GM19395 (cell line): ENCODE measurements at regions not wholly inside any gene's neighbourhood (a gene's known extent, or its start where the extent isn't known, plus 50 kb on each side); places are given as distances from the start of the nearest gene placed in this dataset.
A peak's percentile ranks its signal among the peaks of the same experiment; 100 is the strongest.

Experiments used
- ATAC-seq: cut with Tn5 transposase; IDR thresholded peaks from one replicate; pipeline ENCODE4 v1.9.1; 2021; ENCODE audit warnings: mild to moderate bottlenecking, moderate library complexity; ENCODE audit not compliant: unreplicated experiment

DNA sequence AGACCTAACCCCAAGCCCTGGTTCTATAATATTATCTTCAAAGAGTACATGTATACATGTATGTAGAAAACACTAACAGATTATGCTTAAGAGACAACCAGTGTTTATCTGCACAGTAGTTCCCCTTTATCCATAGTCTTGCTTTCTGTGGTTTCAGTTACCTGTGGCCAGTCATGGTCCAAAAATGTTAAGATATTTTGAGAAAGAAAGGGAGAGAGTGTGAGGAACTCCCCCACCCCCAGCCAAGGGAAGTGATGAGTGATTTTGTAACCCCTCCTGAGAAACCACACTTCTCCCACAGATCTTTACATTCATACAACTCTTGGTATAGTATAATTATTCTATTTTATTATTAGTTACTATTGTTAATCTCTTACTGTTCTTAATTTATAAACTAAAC lies 77.3 kb upstream of the CNTN1 start:
- peak; percentile 59 for ATAC-seq

DNA sequence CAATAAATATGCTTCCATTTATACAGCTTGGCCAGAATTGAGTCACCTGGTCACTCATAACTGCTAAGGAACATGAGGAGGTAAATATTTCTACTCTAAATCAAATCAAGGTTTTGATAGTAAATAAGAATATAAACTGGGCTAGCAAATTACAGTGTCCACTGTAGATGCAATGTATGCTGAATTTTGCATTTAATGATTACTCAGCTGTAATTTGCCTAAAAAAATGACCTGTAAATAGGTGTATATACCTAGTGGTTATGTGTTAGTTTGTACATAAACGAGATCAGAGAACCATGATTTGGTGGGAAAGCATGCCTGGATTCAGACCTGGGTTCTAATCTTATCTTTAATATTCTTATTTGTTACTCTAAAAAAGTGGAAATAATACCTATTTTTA lies 76.6 kb upstream of the CNTN1 start:
- ATAC-seq = no peak

DNA sequence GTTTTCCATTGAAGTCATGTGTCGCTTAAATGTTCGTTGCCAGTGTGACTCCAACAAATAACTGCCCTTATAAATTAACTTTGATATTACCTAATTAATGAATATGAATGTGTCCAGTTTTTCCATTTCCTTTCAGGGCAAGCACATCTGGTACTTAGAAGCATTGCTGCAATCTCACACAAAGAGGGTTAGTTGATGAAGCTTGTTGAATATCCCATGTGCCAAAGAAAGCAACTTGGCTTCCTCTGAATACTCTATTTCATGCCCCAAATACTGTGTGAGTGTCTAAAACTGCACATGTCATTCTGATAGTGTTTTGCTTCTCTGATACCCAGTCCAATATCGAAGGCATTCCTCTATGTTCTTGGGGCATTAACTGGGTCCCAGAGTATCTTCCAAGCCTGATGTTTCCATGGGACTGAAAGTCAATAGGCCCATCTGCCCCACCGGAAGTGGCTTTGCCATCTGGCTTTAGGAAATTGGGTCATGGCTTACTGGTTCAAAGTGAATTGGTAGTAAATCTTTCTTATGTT lies 75.8 kb upstream of the CNTN1 start:
- ATAC-seq = no peak

- no peak for ATAC-seq
Observed at GRCh38 chr12:40618636-40619035, 73.6 kb upstream of the CNTN1 start.

DNA sequence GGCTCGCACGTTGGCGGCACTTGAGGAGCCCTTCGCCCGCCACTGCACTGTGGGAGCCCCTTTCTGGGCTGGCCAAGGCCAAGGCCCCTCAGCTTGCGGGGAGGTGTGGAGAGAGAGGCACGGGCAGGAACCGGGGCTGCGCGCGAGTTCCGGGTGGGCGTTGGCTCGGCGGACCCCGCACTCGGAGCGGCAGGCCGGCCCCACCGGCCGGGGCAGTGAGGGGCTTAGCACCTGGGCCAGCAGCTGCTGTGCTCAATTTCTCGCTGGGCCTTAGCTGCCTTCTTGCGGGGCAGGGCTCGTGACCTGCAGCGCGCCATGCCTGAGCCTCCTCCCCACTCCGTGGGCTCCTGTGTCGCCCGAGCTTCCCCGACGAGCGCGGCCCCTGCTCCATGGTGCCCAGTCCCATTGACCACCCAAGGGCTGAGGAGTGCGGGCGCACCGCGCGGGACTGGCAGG lies 71.6 kb upstream of the CNTN1 start:
- no peak for ATAC-seq

DNA sequence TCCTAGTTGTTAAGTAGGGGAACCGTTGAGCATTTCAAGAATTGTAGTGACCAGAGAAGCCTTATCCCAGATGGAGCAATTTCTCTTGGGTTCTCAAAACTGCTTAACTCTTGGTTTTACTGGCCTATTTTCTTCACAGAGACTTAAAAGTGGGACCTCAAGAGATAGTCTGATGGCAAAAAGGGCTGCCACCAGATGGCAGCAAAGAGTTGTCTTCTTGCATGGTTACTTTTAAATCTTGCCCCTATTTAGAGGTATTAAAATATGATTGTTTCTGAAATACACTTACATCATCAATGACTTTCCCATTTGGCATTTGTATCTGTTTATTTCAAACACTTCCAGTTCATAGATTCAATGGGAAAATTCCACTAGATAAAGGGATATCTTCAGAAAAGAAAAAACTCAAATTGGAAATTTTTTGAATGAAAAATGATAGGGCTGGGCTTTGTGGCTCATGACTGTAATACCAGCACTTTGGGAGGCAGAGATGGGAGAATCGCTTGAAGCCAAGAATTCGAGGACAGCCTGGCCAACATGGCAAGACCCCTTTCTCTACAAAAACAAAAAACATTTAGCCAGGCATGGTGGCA lies 69.9 kb upstream of the CNTN1 start:
- peak; percentile 61 for ATAC-seq

DNA sequence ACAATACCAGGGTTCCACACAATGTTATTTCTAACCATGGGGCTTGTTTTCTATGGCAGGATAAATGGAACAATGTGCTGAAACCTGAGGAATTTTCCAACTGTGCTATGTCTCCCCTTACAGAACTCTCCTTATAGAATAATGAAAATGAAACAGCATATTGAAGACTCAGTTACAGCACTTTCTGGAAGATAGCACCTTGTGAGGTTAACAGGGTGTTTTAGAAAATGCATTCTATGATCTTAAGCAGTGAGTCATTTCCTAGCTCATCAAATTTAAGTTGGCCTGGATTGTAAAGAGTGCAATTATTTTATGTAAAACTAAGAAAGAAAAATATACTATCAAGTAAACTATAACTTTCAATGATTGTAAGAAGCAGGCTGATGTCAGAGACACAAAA lies 60.1 kb upstream of the CNTN1 start:
- no peak for ATAC-seq

GRCh38 chr12:40632933-40633332 lies 59.3 kb upstream of the CNTN1 start:
- no peak for ATAC-seq

GRCh38 chr12:40634517-40635131 lies 57.6 kb upstream of the CNTN1 start:
- ATAC-seq = no peak

GRCh38 chr12:40635141-40635731 lies 57.0 kb upstream of the CNTN1 start:
- no peak for ATAC-seq
